Glutamatergic neuron (in vitro differentiated cells): ENCODE measurements at regions not wholly inside any gene's neighbourhood (a gene's known extent, or its start where the extent isn't known, plus 50 kb on each side); places are given as distances from the start of the nearest gene placed in this dataset.

Experiments used
- DNase-seq: peaks from one replicate; pipeline ENCODE4 v3.0.0; 2022
- H3K27ac Mint-ChIP-seq: one replicate; pipeline ENCODE4 v1.8.0; 2020; ENCODE audit warnings: mild to moderate bottlenecking, mixed read lengths, inconsistent platforms; ENCODE audit not compliant: unreplicated experiment
- H3K27me3 Mint-ChIP-seq: one replicate; pipeline ENCODE4 v1.8.0; 2020; ENCODE audit warnings: mild to moderate bottlenecking, moderate library complexity, mixed read lengths, inconsistent platforms; ENCODE audit not compliant: unreplicated experiment
- H3K36me3 Mint-ChIP-seq: one replicate; pipeline ENCODE4 v1.8.0; 2020; ENCODE audit warnings: mild to moderate bottlenecking, mixed read lengths, inconsistent platforms; ENCODE audit not compliant: unreplicated experiment
- H3K4me1 Mint-ChIP-seq: one replicate; pipeline ENCODE4 v1.8.0; 2020; ENCODE audit warnings: mild to moderate bottlenecking, low read depth, mixed read lengths, inconsistent platforms; ENCODE audit not compliant: unreplicated experiment
- H3K4me3 Mint-ChIP-seq: one replicate; pipeline ENCODE4 v1.8.0; 2020; ENCODE audit warnings: mild to moderate bottlenecking, mixed read lengths, inconsistent platforms; ENCODE audit not compliant: unreplicated experiment
- H3K9me3 Mint-ChIP-seq: one replicate; pipeline ENCODE4 v1.8.0; 2020; ENCODE audit warnings: mild to moderate bottlenecking, moderate library complexity, mixed read lengths, inconsistent platforms; ENCODE audit not compliant: unreplicated experiment
- TF ChIP-seq, protein P1 (sequence below): fragments of 200-600 bp; sonication (generic); IDR thresholded peaks from one replicate; pipeline ENCODE4 v1.5.0; 2021; ENCODE audit not compliant: partially characterized antibody, unreplicated experiment

DNA sequence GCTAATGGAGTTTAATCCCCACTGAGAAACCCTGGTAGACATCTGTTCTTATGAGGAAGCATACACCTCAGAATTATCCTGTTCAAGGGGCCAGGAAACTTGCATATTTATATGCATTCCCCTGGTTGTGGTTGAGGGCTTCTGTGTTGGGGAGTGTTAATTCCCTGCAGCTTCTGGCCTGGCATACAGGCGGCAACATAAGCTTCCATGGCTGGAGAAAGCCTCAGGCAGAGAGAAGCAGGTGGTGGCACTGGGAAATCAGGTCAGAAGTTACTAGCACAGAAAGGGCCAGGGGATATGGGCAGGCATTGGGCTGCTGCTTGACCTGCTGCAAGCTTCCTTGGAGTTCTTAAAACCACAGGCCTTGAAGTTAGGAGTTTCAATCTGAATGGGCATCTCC, 166.1 kb upstream of the SEMA6A start:
- Mint-ChIP-seq H3K4me3 (no peak overlapping the region), H3K9me3 (peaks cover 5% of the 10 kb centered on the region), H3K36me3 (no peaks in the 10 kb centered on the region), H3K4me1 (peaks cover 18% of the 10 kb centered on the region), H3K27ac (no peak overlapping the region), H3K27me3 (peaks cover 6% of the 10 kb centered on the region)
- DNase-seq, result no peak
- TF ChIP-seq, protein P1, sequence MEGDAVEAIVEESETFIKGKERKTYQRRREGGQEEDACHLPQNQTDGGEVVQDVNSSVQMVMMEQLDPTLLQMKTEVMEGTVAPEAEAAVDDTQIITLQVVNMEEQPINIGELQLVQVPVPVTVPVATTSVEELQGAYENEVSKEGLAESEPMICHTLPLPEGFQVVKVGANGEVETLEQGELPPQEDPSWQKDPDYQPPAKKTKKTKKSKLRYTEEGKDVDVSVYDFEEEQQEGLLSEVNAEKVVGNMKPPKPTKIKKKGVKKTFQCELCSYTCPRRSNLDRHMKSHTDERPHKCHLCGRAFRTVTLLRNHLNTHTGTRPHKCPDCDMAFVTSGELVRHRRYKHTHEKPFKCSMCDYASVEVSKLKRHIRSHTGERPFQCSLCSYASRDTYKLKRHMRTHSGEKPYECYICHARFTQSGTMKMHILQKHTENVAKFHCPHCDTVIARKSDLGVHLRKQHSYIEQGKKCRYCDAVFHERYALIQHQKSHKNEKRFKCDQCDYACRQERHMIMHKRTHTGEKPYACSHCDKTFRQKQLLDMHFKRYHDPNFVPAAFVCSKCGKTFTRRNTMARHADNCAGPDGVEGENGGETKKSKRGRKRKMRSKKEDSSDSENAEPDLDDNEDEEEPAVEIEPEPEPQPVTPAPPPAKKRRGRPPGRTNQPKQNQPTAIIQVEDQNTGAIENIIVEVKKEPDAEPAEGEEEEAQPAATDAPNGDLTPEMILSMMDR, result no peak

DNA sequence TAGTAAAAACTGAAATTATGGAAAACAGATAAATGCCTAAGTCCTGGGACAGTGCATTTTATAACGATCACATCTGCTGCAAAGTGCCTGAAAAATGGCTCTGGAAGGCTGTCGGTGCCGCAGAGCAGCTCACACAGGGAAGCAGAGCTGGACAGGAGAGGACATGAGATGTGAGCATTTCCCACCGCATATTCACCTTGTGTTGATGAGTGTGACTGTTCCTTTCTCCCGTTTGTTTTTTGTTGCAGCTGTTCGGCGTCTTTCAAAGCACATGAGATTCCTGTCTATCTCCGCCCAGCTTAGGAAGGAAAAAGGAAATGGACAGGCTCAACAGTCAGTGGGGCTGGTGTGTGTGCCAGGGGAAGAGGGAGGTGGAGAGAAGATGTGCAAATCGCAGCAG, 164.9 kb upstream of the SEMA6A start:
- peaks cover 1% of the 10 kb centered on the region for H3K9me3 Mint-ChIP-seq
- TF ChIP-seq, protein P1, result no peak
- peaks cover 11% of the 10 kb centered on the region for H3K4me1 Mint-ChIP-seq
- H3K27me3 Mint-ChIP-seq, result no peaks in the 10 kb centered on the region
- no peak overlapping the region for H3K27ac Mint-ChIP-seq
- no peak overlapping the region for H3K4me3 Mint-ChIP-seq
- no peaks in the 10 kb centered on the region for H3K36me3 Mint-ChIP-seq
- no peak for DNase-seq

DNA sequence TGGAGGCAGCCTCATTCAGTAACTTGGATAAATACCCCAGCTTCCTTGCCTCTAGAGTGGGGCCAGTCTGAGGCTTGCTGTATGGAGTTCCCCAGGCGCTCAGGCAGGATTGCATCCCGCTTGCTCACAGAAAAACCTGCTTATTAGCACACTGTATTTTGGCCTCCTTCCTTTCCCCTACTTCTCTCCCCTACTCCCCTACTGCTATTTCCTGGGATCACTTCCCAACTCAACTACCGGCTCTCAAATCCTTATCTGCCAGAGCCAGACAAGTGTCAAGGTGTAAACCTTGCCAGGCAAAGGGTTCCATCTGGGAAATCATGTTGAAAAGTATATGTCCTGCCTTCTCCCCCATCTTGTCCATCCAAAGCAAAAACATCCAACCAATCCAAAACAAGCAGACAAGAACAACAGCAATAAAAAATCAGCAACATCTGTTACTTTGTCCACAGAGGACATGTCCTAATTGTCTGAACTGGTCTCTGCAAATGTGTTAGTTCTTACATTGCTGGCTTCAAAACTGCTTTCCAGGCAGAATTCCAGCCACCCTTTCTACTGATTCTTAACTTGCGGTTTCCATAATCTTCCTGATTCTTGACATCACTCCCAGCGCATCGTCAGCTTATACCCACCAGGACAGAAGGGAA, 164.1 kb upstream of the SEMA6A start:
- Mint-ChIP-seq H3K9me3 (no peaks in the 10 kb centered on the region), H3K4me1 (peaks cover 11% of the 10 kb centered on the region), H3K4me3 (no peak overlapping the region), H3K27me3 (peaks cover 1% of the 10 kb centered on the region), H3K27ac (no peak overlapping the region), H3K36me3 (no peaks in the 10 kb centered on the region)
- TF ChIP-seq, protein P1, result no peak
- DNase-seq, result no peak

DNA sequence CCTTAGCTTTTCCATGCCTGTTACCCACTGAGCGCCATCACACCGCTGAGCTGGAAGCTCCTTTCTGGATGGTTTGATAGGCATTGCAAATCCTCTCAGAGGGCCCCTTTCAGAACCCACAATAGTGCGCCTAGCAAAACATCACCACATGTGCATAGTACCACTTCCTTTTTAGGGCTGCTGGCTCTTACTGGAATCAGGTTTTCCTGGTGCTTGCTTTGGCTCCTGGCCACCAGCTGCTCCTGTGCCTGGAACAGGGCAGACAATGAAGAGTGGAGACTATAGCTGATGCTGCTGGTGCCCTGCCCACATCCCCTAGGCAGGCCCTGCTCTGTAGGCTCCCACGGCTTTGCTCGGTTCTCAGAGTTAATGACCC, 163.6 kb upstream of the SEMA6A start:
- Mint-ChIP-seq H3K36me3 (no peaks in the 10 kb centered on the region), H3K4me1 (peaks cover 11% of the 10 kb centered on the region), H3K4me3 (no peak overlapping the region), H3K9me3 (no peaks in the 10 kb centered on the region), H3K27me3 (peaks cover 1% of the 10 kb centered on the region), H3K27ac (no peak overlapping the region)
- TF ChIP-seq, protein P1, result no peak
- no peak for DNase-seq

DNA sequence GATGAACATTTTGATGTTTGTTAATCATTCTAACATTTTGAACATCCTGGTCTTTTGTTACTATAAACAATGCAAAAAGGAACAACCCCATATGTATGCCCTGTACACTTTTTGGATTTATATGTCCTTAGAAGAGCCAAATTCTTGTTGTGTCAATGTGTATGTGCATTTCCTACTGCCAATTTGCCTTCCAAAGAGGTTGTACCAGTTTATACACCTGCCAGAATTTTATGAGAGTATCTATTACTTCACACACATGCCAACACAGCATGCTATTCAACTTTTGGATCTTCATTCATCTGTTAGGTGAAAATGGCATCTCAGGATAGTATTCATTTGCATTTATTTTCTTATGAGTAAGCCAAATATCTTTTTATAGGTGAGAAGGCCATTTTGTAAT, 162.0 kb upstream of the SEMA6A start:
- H3K4me1 Mint-ChIP-seq, result peaks cover 16% of the 10 kb centered on the region
- H3K27ac Mint-ChIP-seq, result no peak overlapping the region
- DNase-seq, result no peak
- TF ChIP-seq, protein P1, result no peak
- no peak overlapping the region for H3K4me3 Mint-ChIP-seq
- H3K27me3 Mint-ChIP-seq, result peaks cover 1% of the 10 kb centered on the region
- no peaks in the 10 kb centered on the region for H3K9me3 Mint-ChIP-seq
- no peaks in the 10 kb centered on the region for H3K36me3 Mint-ChIP-seq
